Right lobe of liver (tissue), 6 donors: ENCODE measurements at regions not wholly inside any gene's neighbourhood (a gene's known extent, or its start where the extent isn't known, plus 50 kb on each side); places are given as distances from the start of the nearest gene placed in this dataset.

Experiments
- ATAC-seq, 4 donors: fragments of 200-7000 bp; cut with Tn5 transposase; one replicate each; pipeline ENCODE4 v1.9.1; 2020; ENCODE audit warnings: mild to moderate bottlenecking in 4 of 4, moderate library complexity in 4 of 4
- DNase-seq, 3 donors: peaks; one replicate each; pipeline ENCODE4 v3.0.0-alpha.2; 2020
- H3K27ac ChIP-seq, 3 donors: fragments of 200-600 bp; one replicate each; pipeline ENCODE4 v1.8.0; 2022
- H3K27me3 ChIP-seq, 2 donors: fragments of 200-600 bp; one replicate each; pipeline ENCODE4 v1.8.0; 2022
- H3K36me3 ChIP-seq, 4 donors: fragments of 200-600 bp; sonication (generic) in 1 of 4; one replicate each; pipeline versions ENCODE4 v1.5.1 to v1.8.0; 2017 to 2022; ENCODE audit warnings: control low read depth in 1 of 4
- H3K4me1 ChIP-seq, 4 donors: fragments of 200-600 bp; sonication (generic) in 1 of 4; one replicate each; pipeline versions ENCODE4 v1.5.1 to v1.8.0; 2017 to 2022; ENCODE audit warnings: control low read depth in 1 of 4
- H3K4me3 ChIP-seq, 3 donors: fragments of 200-600 bp; one replicate each; pipeline ENCODE4 v1.8.0; 2022
- H3K9me3 ChIP-seq, 4 donors: fragments of 200-600 bp; sonication (generic) in 1 of 4; one replicate each; pipeline versions ENCODE4 v1.5.1 to v1.8.0; 2017 to 2022; ENCODE audit warnings: control low read depth in 1 of 4
- POLR2A ChIP-seq: fragments of 450-650 bp; IDR thresholded peaks from one replicate; pipeline ENCODE4 v1.6.1; 2017; ENCODE audit warnings: antibody characterized with exemption, mild to moderate bottlenecking
- WGBS: methylation state at CpG from one replicate; pipeline ENCODE4 v1.1.6; 2018; ENCODE audit warnings: low coverage, low lambda C conversion rate; ENCODE audit not compliant: insufficient coverage; ENCODE audit errors: missing lambda C conversion rate; 5-methylcytosine and 5-hydroxymethylcytosine counted together
- intact Hi-C, 2 donors: fragments of 100-400 bp; cut with DNase I; formaldehyde crosslinking; loops; one replicate each; pipeline versions ENCODE4 v1.11.2 to v1.14.1; 2022
- TF ChIP-seq, protein P1 (sequence below), 4 donors: fragments of 200-600 bp in 3 of 4; fragments of 450-650 bp in 1 of 4; IDR thresholded peaks; one replicate each; pipeline versions ENCODE4 v1.5.1 to v1.8.0; 2016 to 2022; ENCODE audit warnings: antibody characterized with exemption in 4 of 4, mild to moderate bottlenecking in 2 of 4
- donor health status: DM: no; HTN: yes; CAD: no.
- donor health status: DM: no; HTN: no; CAD: no.
- donor health status: DM: no; HTN: no; CAD: no.
- donor health status: DM: no; HTN: yes; CAD: no.
- donor health status: DM: no; HTN: yes; CAD: no.

DNA sequence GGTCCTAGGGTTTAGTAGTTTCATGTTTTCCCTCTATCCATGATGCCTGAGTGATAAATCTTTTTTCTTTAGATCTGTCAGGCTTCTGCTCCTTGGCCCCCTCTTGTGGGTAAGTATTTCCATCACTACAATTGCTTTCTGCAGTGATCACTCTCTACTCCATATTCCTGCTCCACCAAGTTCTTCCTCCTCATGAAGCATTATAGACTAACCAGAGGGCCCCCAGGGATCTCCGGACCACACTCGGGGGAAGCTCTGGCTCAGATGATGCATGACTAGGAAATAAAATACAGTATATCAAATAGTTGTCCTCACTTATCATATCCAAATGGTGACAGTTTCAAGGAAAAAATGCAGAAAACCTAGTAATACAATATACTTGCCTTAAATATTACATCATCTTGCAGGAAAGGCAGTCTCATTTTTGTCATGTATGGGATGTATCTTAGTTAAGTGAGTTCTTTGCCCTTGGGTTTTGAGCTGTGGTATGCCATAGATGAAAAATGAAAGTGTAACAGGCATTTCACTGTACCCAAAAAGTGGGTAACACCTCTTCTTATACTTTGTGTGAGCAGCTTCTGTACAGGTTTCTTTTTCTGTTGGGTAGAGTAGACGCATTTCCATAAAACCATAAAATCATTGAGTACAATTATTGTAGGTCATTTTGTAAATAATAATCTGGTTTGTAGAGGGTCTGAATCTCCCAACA, 200.9 kb upstream of the EYA4 start:
- H3K4me1 ChIP-seq, result no peaks in the 10 kb centered on the region
- H3K9me3 ChIP-seq, result no peaks in the 10 kb centered on the region
- TF ChIP-seq, protein P1, sequence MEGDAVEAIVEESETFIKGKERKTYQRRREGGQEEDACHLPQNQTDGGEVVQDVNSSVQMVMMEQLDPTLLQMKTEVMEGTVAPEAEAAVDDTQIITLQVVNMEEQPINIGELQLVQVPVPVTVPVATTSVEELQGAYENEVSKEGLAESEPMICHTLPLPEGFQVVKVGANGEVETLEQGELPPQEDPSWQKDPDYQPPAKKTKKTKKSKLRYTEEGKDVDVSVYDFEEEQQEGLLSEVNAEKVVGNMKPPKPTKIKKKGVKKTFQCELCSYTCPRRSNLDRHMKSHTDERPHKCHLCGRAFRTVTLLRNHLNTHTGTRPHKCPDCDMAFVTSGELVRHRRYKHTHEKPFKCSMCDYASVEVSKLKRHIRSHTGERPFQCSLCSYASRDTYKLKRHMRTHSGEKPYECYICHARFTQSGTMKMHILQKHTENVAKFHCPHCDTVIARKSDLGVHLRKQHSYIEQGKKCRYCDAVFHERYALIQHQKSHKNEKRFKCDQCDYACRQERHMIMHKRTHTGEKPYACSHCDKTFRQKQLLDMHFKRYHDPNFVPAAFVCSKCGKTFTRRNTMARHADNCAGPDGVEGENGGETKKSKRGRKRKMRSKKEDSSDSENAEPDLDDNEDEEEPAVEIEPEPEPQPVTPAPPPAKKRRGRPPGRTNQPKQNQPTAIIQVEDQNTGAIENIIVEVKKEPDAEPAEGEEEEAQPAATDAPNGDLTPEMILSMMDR (IDR thresholded peaks at IDR 0.05), result peak; percentile 18 to 57 (median 48)
- TF ChIP-seq POLR2A, result no peak
- 67% methylated on average over 3 of the region's 3 CpGs for WGBS
- ATAC-seq (peak; percentile 41 to 87 (median 61)), DNase-seq (no peak)
- intact Hi-C loops, result no loop called here
- no peaks in the 10 kb centered on the region for H3K36me3 ChIP-seq
- no peak overlapping the region for H3K4me3 ChIP-seq
- no peak overlapping the region for H3K27ac ChIP-seq
- no peaks in the 10 kb centered on the region for H3K27me3 ChIP-seq

- H3K9me3 ChIP-seq, result no peaks in the 10 kb centered on the region
- H3K27ac ChIP-seq, result no peak overlapping the region
- intact Hi-C loops, result no loop called here
- no peaks in the 10 kb centered on the region for H3K27me3 ChIP-seq
- DNase-seq (no peak), ATAC-seq (no peak)
- whole genome bisulfite sequencing, result 64% methylated on average over 2 of the region's 2 CpGs
- no peak for TF ChIP-seq POLR2A
- TF ChIP-seq, protein P1 (IDR thresholded peaks at IDR 0.05), result no peak
- no peaks in the 10 kb centered on the region for H3K4me1 ChIP-seq
- no peaks in the 10 kb centered on the region for H3K36me3 ChIP-seq
- H3K4me3 ChIP-seq, result no peak overlapping the region
These were observed 200.2 kb upstream of the EYA4 start for GRCh38 chr6:133040803-133041419.

GRCh38 chr6:133042550-133043120, 198.5 kb upstream of the EYA4 start:
- H3K4me3 ChIP-seq, result no peak overlapping the region
- no peaks in the 10 kb centered on the region for H3K27me3 ChIP-seq
- H3K36me3 ChIP-seq, result no peaks in the 10 kb centered on the region
- ATAC-seq (no peak), DNase-seq (no peak)
- no peak overlapping the region for H3K27ac ChIP-seq
- WGBS, result 65% methylated on average over 3 of the region's 3 CpGs
- H3K4me1 ChIP-seq, result no peaks in the 10 kb centered on the region
- intact Hi-C loops, result no loop called here
- no peaks in the 10 kb centered on the region for H3K9me3 ChIP-seq
- TF ChIP-seq POLR2A, result no peak
- TF ChIP-seq, protein P1 (IDR thresholded peaks at IDR 0.05), result no peak

DNA sequence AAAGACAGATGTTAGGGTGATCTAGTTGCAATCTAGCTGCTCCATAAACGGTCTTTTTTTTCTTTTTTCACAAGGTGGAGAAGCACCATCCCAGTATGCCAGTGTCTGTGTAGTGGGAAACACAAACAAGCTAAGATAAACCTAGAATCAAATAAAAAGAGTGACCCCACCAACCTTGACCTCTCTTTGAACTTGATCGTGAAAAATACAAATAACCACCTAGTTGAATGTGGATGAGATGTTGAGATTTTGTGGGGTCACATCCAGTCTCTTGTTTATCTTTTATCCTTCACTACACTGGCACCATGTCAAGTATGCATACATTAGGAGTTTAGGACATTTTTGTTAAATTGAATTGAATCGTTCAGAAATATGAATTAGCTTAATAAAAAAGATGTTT, 194.6 kb upstream of the EYA4 start:
- TF ChIP-seq, protein P1 (IDR thresholded peaks at IDR 0.05), result no peak
- TF ChIP-seq POLR2A, result no peak
- H3K36me3 ChIP-seq, result no peaks in the 10 kb centered on the region
- H3K27ac ChIP-seq, result no peak overlapping the region
- no peaks in the 10 kb centered on the region for H3K4me1 ChIP-seq
- no peak overlapping the region for H3K4me3 ChIP-seq
- H3K9me3 ChIP-seq, result no peaks in the 10 kb centered on the region
- intact Hi-C loops, result no loop called here
- WGBS, result 31% methylated on average over 3 of the region's 3 CpGs
- H3K27me3 ChIP-seq, result no peaks in the 10 kb centered on the region
- ATAC-seq (no peak), DNase-seq (no peak)
